HepG2 (cell line): ENCODE measurements at regions not wholly inside any gene's neighbourhood (a gene's known extent, or its start where the extent isn't known, plus 50 kb on each side); places are given as distances from the start of the nearest gene placed in this dataset.

Experiments used
- CHD2 ChIP-seq: IDR thresholded peaks from 2 replicates; pipeline ENCODE4 v1.6.1; 2011; ENCODE audit warnings: low read depth, low read length, improper control_type of control experiment
- EP300 ChIP-seq, 3 experiments: sonication (generic) in 1 of 3; formaldehyde crosslinking in 1 of 3; IDR thresholded peaks; 2 replicates each; pipeline versions ENCODE4 v1.5.1 to v1.6.1; 2011 to 2020; ENCODE audit warnings: low read depth in 2 of 3, low read length in 2 of 3, borderline replicate concordance in 1 of 3, improper control_type of control experiment in 1 of 3, mild to moderate bottlenecking in 1 of 3, missing genetic modification reagents in 1 of 3, moderate library complexity in 1 of 3
- PCBP1 ChIP-seq: fragments of 200-400 bp; formaldehyde crosslinking; IDR thresholded peaks from 2 replicates; pipeline ENCODE4 v1.6.1; 2017; ENCODE audit warnings: mild to moderate bottlenecking, low read depth, low read length, borderline replicate concordance
- ZNF225 ChIP-seq: sonication (generic); formaldehyde crosslinking; IDR thresholded peaks from 2 replicates; pipeline ENCODE4 v1.4.0; 2020; ENCODE audit warnings: mild to moderate bottlenecking, missing genetic modification reagents

DNA sequence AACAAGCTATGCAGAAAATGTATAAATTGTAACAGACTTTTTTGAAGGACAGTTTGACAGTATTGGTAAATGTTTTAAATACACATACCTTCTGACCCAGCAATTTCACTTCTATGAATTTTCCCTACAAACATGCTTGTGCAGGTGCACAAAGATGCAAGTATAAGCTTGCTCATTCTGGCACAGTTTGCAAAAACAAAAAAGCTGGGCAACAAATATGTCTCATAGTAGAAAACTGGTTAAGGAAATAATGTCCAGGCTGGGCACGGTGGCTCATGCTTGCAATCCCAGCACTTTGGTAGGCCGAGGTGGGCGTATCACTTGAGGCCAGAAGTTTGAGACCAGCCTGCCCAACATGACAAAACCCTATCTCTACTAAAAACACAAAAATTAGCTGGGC lies 96.9 kb upstream of the NEDD4L start:
- TF ChIP-seq PCBP1: no peak
- no peak for TF ChIP-seq EP300 (IDR thresholded peaks at IDR 0.05; ENCODE audit: low read depth in 2 of 2, low read length in 2 of 2)
- TF ChIP-seq EP300 (CRISPR knock-in tag; IDR thresholded peaks at IDR 0.05; ENCODE audit: borderline replicate concordance): no peak
- TF ChIP-seq CHD2: no peak
- TF ChIP-seq ZNF225: no peak
